HS-5 (cell line): ENCODE measurements at regions not wholly inside any gene's neighbourhood (a gene's known extent, or its start where the extent isn't known, plus 50 kb on each side); places are given as distances from the start of the nearest gene placed in this dataset.

Source experiments
- DNase-seq: peaks from one replicate; pipeline ENCODE4 v3.0.0-alpha.2; 2012; ENCODE audit warnings: low read depth

- DNase-seq: no peak
These were observed 608.8 kb upstream of the PCDH10 start for GRCh38 chr4:132540268-132540667.

DNA sequence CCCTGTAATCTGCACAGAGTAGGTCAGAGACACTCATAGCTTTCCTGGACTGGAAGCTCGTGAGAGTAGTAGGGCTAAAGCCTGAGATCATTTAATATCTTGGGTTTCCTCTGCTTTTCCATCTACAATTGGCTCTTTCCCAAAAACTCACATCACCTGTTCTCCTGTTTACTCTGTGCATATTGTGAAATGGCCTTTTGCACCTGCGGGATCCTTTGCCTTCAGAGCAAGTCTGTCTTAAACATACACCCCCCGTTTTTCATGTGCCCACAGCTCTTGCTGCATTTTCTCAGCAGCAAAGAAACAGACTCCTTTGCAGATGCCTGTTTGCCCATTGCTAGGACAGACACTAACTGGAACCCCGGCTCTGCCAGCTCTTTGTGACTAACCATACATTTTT lies 608.3 kb upstream of the PCDH10 start:
- DNase-seq: no peak

GRCh38 chr4:132542228-132542627 lies 606.9 kb upstream of the PCDH10 start:
- DNase-seq: no peak

- no peak for DNase-seq
These were observed 600.6 kb upstream of the PCDH10 start for GRCh38 chr4:132548463-132548862.

DNA sequence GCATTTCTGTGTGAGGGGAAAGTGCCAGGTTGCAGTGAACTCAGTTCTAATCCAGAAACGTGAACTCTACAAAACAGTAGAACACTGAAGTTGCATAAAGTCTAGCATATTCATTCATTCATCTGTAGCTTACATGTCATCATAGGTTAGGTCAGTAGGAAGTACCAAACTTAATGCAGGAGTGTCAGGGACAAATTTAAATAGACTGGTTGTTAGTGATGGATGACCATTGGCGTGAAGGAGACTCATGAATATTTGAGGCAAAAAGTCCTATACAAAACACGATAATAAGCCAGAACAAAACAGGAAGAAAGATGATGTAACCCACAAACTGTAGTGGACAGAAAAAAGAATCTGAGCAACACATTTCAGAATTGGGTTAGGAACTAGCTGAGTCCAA lies 592.8 kb upstream of the PCDH10 start:
- no peak for DNase-seq

- no peak for DNase-seq
These were observed 591.4 kb upstream of the PCDH10 start for GRCh38 chr4:132557660-132558059.

DNA sequence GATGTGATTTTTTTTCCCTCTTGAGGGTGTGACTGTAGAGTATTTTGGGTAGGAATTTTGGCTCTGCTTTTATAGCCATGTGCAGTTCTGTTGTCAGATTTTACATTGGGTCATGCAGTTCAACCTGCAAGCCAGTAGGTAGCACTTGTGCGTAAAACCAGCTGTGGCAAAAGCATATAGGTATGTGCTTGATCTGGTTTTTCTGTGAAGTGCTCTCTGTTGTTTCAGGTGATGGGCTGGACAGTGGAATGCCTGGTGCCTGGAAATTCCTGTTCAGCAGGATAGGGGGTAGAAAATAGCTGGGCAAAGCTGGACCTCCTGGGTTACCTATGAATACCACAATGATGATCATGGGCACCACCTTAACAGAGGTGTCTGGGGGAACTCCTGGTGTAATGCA lies 584.2 kb upstream of the PCDH10 start:
- DNase-seq: no peak

GRCh38 chr4:132565542-132565941 lies 583.6 kb upstream of the PCDH10 start:
- no peak for DNase-seq

DNA sequence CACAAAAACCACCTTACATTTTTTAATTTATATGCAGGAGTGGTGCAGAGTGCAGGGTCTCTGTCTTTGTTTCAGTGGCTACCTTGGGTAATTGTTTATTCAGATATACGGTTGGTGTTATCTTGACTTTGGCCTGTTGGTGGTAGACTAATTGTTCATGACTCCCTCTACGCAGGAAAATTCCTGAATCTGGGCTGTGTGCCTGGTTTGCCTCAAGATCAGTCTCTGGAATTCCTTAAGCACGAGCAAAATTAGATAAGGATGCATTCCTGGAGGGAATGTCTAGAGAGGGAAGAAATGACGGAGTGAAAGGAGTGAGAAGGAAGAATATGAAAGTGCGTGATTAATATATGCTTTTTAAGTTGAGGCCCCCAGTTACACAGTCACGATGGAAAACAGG lies 576.9 kb upstream of the PCDH10 start:
- DNase-seq: peak; percentile 8

DNA sequence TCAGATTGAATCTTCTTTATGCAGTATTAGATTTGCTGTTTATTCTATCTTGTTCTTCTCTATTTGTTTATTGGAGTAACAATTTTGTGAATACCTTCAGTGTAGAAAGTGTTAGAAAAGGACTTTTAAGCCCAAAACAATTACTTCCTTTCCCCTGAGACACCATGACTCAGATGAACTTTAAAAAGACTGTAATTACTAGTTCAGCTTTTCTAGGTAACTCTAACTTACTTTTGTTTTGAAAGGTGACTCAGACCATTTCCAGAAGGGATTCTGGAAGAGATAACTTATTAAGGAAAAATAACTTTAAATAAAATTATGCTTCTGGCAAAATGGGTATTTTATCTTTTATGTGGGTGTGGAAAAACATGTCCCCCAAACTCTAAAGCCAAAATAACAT lies 561.5 kb upstream of the PCDH10 start:
- DNase-seq: peak; percentile 9

DNA sequence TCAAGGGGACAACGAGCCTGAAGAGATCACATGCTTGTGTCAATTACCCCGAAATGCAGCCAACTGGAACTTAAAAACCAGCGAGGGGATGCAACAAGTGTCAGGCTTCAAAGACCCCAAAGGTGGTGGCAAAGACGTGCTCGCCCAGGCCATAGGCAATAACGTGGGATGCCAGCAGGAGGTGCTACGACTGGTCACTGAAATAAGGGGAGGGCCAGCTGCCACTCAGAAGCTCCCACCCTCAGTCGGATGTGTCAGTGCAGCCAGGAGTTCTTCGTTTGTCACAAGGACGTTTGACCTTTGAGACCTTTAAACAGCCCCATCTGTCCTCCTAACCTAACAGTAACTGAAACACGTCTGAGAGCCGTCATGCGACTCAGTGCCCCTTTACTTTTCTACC lies 556.8 kb upstream of the PCDH10 start:
- DNase-seq: no peak

GRCh38 chr4:132592850-132593249 lies 556.2 kb upstream of the PCDH10 start:
- no peak for DNase-seq

DNA sequence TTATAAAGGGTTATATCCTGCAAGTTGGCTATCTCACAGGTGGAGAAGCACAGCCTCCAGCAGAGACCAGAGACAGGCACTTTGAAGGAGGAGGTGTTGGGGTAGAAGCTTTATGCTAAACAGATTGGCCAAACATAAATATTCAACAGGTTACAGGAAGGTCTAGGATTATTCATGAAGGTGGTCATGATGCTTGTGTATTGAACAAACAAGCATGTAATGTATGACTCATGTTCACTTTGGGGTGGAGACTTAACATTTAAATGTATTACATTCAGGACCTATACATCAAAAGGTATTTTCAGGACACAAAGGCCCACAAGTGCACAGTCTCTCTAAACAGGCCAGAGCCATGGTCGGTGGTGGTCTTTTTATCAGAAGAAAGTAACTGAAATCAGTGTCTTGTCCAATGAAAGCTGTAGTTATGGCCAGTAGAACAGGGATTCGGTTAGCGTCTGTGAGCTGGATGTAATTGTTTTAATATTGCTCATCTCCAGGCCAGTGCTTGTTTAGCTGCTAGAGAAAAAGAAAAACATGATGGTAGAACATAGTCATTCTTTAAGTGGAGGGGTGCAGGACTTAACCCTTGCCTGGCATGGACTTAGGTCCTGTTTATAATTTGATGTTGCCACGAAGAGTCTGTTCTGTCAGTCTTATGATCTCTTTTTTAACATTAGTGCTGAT lies 555.2 kb upstream of the PCDH10 start:
- no peak for DNase-seq

DNA sequence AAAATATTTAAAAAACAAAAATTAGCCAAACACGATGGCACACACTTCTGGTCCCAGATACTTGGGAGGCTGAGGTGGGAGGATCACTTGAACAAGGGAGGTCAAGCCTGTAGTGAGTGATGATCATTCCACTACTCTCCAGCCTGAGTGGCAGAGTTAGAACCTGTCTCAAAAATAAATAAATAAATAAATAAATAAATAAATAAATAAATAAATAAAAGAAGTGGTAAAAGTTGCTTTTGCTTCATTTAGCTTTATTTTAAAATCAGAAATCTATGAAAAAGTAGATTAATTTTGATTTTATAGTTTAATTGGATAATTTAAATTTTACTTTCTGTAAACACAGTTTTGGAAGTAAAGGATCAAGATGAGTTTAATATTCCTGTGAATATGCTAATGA lies 552.9 kb upstream of the PCDH10 start:
- no peak for DNase-seq

GRCh38 chr4:132605551-132605950 lies 543.5 kb upstream of the PCDH10 start:
- DNase-seq: no peak

DNA sequence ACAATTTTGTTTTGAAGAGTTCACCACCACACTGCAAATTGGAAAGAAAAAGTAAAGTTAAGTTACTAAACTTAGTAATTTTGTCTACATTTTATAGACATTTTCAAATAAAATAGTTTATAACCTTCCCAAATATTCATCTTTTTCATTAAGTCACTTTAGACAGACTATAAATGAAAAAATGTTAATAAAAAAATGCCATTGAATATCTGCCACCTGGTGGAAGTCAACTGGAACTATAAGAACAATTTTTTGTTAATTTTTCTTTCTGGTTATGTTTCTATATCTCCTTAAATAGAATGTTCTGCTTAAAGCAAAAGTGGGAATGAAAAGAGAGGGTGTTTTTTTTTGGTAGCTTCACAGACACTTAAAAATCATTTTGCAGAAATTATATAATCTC lies 534.4 kb upstream of the PCDH10 start:
- DNase-seq: no peak

DNA sequence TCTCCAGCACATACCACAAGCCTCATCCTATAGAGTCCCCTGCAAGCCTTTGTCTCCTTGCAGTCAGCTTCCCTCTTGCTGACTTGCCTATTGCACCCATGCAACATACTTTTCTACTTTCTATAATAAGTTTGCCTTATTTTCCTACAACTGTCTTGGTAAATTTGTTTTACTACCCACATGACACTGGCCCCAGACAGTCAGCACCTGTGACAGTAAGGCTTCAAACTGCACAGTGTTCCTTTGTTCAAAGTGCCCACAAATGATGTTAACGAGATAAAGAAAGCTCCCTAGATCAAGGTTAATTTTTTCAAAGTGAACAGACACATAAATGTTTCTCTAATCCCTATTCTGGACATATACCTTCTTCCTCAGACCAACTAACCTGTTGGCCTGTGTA lies 529.1 kb upstream of the PCDH10 start:
- DNase-seq: no peak

DNA sequence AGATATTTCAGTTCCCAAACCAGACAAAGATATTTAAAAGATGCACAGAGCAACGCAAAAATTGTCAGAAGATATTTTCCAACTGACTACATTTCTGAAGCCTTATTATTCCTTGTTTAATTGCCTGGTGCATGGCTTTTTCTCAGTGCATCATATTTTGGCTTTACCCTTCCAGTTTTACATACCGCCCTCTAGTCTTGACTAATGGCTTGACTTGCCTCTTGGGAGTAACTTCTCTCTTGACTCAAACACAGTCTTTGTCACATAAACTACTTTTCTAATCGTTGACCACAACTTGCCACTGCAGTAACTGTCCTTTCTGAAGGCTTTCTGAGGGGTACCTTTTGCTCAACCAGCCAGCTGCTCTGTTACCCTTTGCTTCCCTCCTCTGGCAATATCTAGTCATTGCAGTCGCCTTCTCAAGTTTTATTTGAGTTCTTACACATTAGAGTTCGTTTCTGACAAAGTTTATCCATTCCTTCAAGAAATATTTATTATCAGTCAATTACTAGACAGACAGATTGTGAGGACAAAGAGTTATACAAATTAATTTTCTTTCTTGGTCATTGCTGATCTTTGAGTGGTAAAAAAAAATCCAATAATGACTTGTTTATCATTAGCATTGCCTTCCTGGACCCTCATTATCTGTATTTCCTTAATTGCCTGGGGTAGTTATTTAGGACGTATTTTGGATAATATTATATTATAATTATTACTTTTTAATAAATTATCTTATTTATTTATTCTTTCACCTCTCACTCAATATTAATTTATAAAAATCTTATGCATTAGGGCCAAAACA lies 506.9 kb upstream of the PCDH10 start:
- DNase-seq: peak; percentile 19

- DNase-seq: no peak
These were observed 502.9 kb upstream of the PCDH10 start for GRCh38 chr4:132646186-132646585.

- DNase-seq: no peak
These were observed 497.9 kb upstream of the PCDH10 start for GRCh38 chr4:132651196-132651595.

- no peak for DNase-seq
These were observed 488.9 kb upstream of the PCDH10 start for GRCh38 chr4:132660181-132660580.

DNA sequence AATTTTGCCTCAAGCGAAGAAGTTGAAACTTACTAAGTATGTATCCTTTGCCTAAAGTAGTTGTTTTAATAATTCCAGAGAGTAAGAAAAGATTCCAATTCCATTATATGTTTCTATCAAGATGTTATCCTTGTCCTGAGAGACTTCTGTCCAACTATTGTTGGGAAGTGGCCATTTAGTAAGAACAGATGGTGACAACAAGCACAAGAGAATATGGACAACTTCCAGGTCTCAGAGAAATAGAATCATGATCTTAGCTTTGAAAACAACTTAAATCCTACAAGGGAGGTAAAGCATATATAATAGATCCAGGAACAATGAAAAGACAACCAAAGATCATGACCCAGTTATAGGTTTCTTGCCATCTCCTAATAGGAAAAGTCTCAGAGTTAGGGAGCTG lies 486.6 kb upstream of the PCDH10 start:
- DNase-seq: no peak

GRCh38 chr4:132669786-132670185 lies 479.3 kb upstream of the PCDH10 start:
- no peak for DNase-seq

- DNase-seq: no peak
These were observed 478.5 kb upstream of the PCDH10 start for GRCh38 chr4:132670557-132670956.
